ENCODE measurements at regions not wholly inside any gene's neighbourhood (a gene's known extent, or its start where the extent isn't known, plus 50 kb on each side); places are given as distances from the start of the nearest gene placed in this dataset.

DNA sequence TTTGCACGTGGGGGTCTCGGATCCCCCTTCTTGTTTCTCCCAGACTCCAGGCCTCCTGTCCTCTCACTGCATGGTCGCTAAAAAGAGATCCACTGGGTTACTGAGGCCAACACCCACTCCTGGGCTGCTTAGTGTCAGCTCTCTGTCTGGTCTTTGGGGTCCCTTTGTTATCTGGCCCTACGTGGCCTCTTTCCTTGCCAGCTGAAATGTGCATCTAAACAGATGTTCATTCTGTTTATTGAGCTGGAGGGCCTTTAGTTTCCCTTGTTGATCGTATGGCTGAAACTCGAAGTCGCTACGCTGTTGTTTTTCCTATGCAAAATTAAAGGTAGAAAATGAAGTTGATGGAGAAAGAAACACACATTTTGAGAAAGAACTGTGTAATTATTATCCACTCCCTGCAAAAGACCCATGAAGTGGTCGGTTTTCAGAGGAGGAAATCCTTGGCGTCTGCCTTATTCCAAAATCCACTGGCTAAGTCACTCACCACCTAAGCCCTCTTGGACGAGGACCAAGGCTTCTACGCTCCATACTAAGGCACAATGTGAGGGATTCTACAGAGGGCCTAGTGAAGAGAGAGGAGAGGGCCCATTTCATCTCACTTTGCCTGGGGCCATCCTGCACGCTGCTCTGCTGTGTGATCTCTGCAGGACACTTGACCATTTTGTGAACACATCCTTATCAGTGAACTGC lies 105.3 kb downstream of the GLI2 start:
- TF ChIP-seq CBX3 (IDR thresholded peaks at IDR 0.05; ENCODE audit: low read depth) = no peak
- TF ChIP-seq ZFX (IDR thresholded peaks at IDR 0.05) = no peak
- no peak for TF ChIP-seq EZH2 (IDR thresholded peaks at IDR 0.05)
- TF ChIP-seq, protein P1, sequence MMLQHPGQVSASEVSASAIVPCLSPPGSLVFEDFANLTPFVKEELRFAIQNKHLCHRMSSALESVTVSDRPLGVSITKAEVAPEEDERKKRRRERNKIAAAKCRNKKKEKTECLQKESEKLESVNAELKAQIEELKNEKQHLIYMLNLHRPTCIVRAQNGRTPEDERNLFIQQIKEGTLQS (IDR thresholded peaks at IDR 0.05) = no peak
- TF ChIP-seq, protein P2, sequence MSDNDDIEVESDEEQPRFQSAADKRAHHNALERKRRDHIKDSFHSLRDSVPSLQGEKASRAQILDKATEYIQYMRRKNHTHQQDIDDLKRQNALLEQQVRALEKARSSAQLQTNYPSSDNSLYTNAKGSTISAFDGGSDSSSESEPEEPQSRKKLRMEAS (IDR thresholded peaks at IDR 0.05) = no peak
- TF ChIP-seq FOSL1 (IDR thresholded peaks at IDR 0.05; ENCODE audit: low read depth) = no peak
- TF ChIP-seq, protein P3, sequence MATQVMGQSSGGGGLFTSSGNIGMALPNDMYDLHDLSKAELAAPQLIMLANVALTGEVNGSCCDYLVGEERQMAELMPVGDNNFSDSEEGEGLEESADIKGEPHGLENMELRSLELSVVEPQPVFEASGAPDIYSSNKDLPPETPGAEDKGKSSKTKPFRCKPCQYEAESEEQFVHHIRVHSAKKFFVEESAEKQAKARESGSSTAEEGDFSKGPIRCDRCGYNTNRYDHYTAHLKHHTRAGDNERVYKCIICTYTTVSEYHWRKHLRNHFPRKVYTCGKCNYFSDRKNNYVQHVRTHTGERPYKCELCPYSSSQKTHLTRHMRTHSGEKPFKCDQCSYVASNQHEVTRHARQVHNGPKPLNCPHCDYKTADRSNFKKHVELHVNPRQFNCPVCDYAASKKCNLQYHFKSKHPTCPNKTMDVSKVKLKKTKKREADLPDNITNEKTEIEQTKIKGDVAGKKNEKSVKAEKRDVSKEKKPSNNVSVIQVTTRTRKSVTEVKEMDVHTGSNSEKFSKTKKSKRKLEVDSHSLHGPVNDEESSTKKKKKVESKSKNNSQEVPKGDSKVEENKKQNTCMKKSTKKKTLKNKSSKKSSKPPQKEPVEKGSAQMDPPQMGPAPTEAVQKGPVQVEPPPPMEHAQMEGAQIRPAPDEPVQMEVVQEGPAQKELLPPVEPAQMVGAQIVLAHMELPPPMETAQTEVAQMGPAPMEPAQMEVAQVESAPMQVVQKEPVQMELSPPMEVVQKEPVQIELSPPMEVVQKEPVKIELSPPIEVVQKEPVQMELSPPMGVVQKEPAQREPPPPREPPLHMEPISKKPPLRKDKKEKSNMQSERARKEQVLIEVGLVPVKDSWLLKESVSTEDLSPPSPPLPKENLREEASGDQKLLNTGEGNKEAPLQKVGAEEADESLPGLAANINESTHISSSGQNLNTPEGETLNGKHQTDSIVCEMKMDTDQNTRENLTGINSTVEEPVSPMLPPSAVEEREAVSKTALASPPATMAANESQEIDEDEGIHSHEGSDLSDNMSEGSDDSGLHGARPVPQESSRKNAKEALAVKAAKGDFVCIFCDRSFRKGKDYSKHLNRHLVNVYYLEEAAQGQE (IDR thresholded peaks at IDR 0.05; ENCODE audit: low read depth) = no peak
- no peak for TF ChIP-seq JUND (IDR thresholded peaks at IDR 0.05)
- TF ChIP-seq SRF (IDR thresholded peaks at IDR 0.05; ENCODE audit: low read depth) = no peak
- no peak for TF ChIP-seq SP1 (IDR thresholded peaks at IDR 0.05; ENCODE audit: low read depth)
- no peak for TF ChIP-seq CEBPB (IDR thresholded peaks at IDR 0.05; ENCODE audit: low read depth)
- ChIA-PET CTCF (no interaction called here), POLR2A (no interaction called here), RAD21 (ENCODE audit: low non-redundant PET in 1 of 2, low total read pairs in 2 of 2, uncharacterized antibody in 2 of 2, unreplicated experiment in 2 of 2) (no interaction called here)
- intact Hi-C loops (cut with micrococcal nuclease) = no loop called here
- H4K20me1 ChIP-seq (ENCODE audit: insufficient read depth) = no peaks in the 10 kb centered on the region
- no peaks in the 10 kb centered on the region for H3K9me3 ChIP-seq (ENCODE audit: control insufficient read depth in 1 of 2, insufficient read depth in 1 of 2, low read depth in 1 of 2, low read length in 2 of 2)
- no peaks in the 10 kb centered on the region for H3K9me2 ChIP-seq (ENCODE audit: insufficient read depth)
- H3K79me2 ChIP-seq (ENCODE audit: insufficient read depth, low read length) = no peaks in the 10 kb centered on the region
- DNase-seq (ENCODE audit: low read depth, low spot score) = no peak
- no peak overlapping the region for H3K4me2 ChIP-seq (ENCODE audit: low read length)
- H3K4me3 ChIP-seq (replicated peaks in 1 of 2; ENCODE audit: low read depth in 1 of 2, low read length in 2 of 2) = no peak overlapping the region
- BruUV-seq (replicated peaks) = no TSS peak
- no peaks in the 10 kb centered on the region for H3K27me3 ChIP-seq (ENCODE audit: insufficient read depth, low read length)
- no peak overlapping the region for H3K27ac ChIP-seq (ENCODE audit: low read depth, low read length)
- no peak overlapping the region for H3K9ac ChIP-seq (ENCODE audit: low read length)
- H2AFZ ChIP-seq (ENCODE audit: low read depth, low read length, poor library complexity, severe bottlenecking) = no peak overlapping the region
- no peak for ATAC-seq
- H3K4me1 ChIP-seq (ENCODE audit: control insufficient read depth in 1 of 2, insufficient read depth in 2 of 2, low read length in 2 of 2) = no peaks in the 10 kb centered on the region
- H3K36me3 ChIP-seq (ENCODE audit: control insufficient read depth in 1 of 2, insufficient read depth in 2 of 2, low read length in 2 of 2) = no peaks in the 10 kb centered on the region
